HG03571 (cell line): ENCODE measurements at regions not wholly inside any gene's neighbourhood (a gene's known extent, or its start where the extent isn't known, plus 50 kb on each side); places are given as distances from the start of the nearest gene placed in this dataset.
"Not testable (repeated sequence)": the region's sequence is repeated elsewhere in the genome, so short reads cannot be mapped to it uniquely, and the experiment has no call there.

ENCODE experiments used
- ATAC-seq: cut with Tn5 transposase; IDR thresholded peaks from one replicate; pipeline ENCODE4 v1.9.1; 2021; ENCODE audit not compliant: unreplicated experiment

DNA sequence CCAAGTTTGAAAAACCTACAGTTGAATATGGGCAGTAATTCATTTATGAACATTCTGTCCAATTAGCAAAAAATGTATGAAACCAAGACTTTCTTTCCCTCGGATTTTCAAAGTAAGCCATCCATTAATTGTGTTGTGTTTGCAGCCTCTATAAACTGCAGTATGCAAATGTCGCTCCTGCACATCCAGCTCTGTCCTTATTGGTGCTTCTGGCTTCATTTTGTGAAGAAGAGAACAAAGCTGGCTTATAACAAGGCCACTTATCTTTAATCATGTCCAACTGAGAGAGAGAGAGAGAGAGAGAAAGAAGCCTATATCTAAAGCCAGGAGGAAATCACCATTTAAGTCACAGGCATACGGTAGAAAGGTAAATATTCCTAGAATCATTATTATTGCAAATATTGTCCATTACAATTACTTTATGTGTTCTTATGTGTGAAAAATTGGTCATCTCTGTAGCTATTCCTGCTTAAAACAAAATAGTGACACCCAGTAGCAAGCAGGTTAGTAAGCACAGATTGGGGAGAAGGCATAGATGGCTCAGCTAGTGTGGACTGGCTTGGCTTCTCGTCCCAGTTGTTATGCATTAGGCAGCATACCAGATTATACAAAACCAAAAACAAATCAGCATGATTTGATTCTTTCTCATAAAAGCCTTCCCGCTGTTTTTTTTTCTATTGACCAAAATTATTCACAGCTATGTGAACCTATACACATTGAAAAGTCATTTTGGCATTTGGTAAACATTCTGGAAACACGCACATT is 726.4 kb upstream of the SOX11 start:
- ATAC-seq = no peak

DNA sequence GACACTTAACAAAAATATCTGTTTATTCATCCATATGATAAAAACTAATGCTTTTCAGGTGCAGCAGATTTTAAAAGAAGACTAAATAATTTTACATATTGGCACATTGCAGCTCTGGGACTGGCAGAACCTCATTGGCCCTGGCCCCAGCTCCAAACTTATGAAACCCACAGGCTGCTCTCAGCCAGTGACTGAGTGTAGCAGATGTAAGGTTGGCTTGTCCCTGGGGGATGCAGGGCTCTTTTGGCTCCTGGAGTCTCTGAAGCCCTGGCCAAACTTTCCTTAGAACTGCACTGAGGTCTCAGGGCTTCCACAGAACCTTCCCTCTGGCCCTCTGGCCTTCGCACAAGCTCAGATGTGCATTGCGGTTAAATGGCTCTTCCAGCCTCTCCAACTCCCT is 725.0 kb upstream of the SOX11 start:
- ATAC-seq = no peak

- ATAC-seq = no peak
Measured at GRCh38 chr2:4972472-4972871, 719.7 kb upstream of the SOX11 start.

DNA sequence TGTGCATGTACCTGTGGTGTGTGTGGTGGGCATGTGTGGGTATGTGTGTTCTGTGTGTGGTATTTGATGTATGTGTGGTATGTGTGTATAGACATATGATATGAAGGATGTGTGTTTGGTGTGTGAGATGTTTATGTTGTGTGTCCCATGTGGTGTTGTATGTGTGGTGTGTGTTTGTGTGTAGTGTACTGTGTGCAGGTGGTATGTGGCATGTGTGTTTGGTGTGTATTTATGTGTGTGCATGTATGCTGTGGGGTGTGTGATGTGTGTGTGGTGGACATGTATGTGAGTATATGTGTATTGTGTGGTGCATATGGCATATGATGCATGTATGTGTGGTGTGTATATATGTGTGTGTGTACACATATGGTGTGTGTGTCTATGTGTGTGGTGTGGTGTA is 718.8 kb upstream of the SOX11 start:
- no peak for ATAC-seq

- ATAC-seq = no peak
Measured at GRCh38 chr2:4973973-4974372, 718.2 kb upstream of the SOX11 start.

DNA sequence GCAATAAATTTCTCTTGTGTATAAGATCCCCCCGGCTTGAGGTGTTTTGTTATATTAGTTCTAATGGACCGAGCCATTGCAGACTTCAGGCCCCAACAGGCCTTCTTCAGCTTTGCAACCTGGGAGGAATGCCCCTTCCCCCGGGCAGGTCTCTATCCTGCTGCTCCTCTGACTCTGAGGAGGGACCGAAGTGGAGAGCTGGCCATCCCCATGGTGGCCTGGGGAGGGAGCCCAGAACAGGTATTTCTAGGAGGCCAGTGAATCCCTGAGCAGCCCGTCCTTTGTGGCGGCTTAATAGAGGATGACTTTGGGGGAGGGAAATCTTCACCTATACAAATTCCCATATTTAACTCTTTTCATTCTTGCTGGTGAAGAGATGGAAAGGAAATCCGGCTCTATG is 715.8 kb upstream of the SOX11 start:
- no peak for ATAC-seq

DNA sequence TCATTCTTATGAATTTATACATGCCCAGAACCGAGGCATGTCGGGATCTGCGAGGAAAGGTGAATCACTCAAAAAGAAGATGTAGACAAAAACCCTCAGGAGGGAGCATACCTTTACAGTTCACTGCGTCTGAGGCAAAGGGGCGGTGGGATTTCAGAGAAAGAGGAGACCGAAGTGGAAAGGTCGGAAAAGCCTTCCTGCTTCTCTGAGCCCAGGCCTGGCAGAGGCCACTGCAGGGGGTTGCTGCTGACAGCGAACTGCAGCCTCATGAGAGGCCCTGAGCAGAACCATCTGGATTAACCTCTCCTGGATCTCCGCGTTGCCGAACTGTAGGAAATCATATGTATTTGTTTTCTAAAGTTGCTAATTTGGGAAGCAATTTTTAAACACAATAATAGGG is 713.1 kb upstream of the SOX11 start:
- no peak for ATAC-seq

- ATAC-seq = no peak
Measured at GRCh38 chr2:4980995-4981394, 711.2 kb upstream of the SOX11 start.

GRCh38 chr2:4981802-4982409 is 710.3 kb upstream of the SOX11 start:
- no peak for ATAC-seq

DNA sequence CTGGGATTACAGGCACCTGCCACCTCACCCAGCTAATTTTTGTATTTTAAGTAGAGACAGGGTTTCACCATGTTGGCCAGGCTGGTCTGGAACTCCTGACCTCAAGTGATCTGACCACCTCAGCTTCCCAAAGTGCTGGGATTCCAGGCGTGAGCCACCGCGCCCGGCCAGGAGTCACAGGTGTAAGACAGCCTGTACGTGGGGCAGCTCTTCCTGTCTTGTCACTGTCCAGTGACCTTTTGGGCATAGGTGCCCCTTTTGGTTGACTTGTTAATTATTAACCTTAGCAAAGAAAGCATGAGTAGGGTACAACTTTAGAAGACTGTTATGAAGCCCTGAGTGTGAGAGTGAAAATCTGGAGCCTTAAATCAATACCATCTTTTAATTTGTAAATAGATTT is 703.7 kb upstream of the SOX11 start:
- not testable (repeated sequence) for ATAC-seq

DNA sequence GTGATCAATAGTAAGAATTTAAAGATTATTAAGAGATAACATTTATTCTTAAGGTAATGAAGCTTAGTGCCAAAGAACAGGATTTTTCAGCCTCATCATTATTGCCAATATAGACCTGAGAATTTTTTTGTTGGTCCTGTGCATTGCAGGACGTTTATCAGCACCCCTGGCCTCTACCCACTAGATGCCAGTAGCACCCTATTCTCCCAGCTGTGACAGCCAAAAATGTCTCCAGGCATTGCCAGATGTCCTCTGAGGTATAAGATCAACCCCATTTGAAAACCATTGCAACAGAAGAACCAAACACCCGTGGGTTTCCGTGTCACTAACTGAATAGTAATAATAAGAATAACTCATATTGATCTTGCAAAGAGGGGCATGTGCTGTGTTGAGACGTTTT is 700.0 kb upstream of the SOX11 start:
- ATAC-seq = no peak

- ATAC-seq = no peak
Measured at GRCh38 chr2:4995466-4995865, 696.7 kb upstream of the SOX11 start.

DNA sequence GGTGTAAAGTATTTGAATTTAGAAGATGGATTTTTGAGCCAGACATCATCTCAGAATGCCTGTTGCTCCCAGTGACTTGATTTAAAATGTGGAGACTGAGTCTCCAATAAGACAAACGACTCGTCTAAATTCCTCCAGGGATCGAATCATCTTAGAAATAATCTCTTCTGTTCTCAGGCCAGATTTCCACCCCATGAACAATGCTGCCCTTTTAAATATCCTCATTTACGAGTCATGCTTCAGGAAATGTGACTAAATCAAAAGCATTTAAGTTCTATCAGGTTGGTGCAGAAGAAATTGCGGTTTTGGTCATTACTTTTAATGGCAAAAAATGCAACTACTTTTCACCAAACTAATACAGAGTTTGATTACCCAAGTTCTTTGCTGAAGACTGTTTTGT is 684.6 kb upstream of the SOX11 start:
- no peak for ATAC-seq

DNA sequence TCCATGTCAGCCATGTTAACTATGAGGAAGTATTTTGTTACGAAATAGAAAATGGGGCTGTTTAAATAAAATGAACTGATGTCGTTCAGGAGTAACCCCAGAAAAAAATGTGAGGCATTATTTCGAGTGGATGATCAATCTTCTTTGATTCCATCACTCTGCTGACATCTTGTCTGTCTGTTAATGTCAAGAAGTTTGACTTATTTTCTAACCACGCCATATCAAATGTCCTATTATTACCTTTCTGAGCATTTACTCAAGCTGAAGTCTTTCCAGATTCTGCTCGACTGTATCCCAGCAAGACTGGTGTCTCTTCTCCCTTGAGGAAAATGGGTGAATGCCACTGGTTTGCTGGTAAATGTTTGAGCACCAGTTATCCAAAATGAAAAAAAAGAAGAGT is 672.9 kb upstream of the SOX11 start:
- no peak for ATAC-seq

DNA sequence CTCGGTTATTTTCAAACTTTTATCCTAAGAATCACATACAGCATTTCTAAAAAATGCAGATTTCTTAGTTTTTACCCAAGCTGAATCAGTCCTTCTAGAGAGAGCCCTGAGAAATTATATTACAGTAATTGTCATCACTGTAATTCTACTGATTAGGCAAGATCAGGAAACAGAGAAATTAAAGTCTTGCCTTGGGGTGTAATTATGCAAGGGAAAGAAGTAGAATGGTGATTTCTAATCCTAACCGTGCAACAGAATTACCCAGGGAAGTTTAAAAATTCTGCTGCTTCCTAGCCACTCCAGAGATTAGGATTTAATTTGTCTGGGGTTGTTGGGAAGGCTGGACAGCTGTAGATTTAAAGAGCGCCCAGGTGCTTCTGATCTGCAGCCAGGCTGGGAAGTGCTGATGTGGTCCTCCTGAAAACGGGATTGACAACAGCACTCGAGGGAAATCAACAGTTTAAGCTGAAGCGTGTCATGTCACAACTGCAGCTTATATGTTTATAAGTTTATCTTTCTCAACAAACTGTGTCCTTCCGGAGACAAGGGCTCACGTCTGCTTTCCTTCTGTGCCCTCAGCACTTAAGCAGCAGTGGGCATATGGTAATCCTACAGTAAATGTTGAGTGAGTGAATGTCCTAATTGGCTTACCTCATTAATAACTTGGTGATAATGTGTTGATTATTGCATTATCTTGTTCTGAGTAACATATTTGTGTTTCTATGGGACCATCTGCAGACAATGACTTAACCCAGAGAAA is 671.9 kb upstream of the SOX11 start:
- no peak for ATAC-seq

DNA sequence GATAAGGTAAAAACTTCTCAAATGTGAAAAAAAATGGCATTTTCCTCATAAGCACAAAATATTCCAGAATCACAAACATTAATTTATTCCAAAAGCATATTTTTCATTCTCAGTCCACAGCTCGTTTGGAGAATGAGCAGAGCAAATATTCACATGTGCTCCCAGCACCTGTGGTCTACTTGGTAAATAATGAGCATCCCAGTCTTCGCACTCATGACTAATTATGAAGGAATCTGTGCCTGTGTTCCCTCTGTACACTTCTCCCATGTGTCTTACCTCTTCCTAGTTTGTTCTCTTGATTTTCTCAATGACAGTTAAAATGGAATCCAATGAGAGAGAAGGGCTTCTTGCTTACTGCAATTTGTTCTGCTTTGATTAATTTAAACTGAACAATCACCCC is 671.0 kb upstream of the SOX11 start:
- ATAC-seq = no peak

- no peak for ATAC-seq
Measured at GRCh38 chr2:5022061-5022460, 670.1 kb upstream of the SOX11 start.

DNA sequence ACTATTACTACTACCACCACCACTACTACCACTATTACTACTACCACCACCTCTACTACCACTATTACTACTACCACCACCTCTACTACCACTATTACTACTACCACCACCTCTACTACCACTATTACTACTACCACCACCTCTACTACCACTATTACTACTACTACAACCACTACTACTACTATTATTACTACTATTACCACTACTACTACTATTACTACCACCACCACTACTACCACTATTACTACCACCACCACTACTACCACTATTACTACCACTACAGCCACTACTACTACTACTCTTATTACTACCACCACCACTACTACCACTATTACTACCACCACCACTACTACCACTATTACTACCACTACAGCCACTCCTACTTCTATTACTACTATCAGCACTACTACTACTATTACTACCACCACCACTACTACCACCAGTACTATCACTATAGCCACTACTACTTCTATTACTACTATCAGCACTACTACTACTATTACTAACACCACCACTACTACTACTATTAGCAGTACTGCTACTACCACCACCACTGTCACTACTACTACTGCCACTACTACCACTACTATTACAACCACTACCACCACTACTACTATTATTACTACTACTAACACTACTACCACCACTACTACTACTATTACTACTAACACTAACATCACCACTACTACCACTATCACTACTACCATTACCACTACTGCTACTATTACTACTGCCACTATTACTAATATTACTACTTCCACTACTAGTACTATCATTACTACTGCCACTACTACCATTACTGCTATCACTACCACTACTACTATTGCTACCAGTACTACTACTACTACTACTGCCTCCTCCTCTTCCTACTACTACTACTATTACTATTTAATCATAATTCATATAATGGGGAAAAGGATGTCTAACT is 669.2 kb upstream of the SOX11 start:
- ATAC-seq = not testable (repeated sequence)

- no peak for ATAC-seq
Measured at GRCh38 chr2:5026571-5027234, 665.5 kb upstream of the SOX11 start.

DNA sequence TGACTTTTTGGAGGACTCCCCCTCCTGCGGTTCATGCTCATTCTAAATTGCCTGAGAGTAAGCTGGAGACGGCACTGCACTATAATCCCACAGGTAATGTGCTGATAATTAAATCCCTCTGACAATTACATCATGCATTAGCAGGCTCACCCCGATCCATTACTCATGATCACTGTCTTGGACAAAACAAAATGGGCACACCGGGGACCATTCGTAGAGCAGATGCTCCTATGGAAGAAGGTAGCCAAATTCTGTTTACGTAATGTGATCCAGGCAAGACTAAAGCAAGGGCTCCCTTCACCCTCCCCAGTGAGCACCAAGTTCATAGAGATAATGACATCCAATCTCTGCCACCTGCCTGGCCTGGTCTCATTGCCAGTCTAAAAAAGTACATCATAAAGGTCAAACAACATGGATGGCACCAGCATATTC is 657.1 kb upstream of the SOX11 start:
- no peak for ATAC-seq

DNA sequence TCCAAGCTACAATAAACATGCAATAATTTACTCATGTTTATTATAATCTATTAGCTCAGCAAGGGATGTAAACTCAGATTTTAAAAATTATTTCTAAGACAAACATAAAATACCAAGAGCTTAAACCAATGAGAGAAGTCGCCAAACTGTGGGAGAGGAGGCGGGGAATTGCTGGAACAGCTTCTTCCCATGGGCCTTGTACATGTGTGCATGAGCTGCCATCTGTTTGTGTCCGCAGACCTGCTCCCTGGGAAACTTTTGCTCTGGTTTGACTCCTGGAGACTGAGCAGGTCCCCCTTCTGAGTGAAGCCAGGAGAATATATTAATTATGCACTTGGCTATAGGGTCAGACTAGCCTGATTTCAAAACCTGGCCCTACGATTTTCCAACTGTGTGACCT is 655.9 kb upstream of the SOX11 start:
- ATAC-seq = no peak
